ENCODE measurements at regions not wholly inside any gene's neighbourhood (a gene's known extent, or its start where the extent isn't known, plus 50 kb on each side); places are given as distances from the start of the nearest gene placed in this dataset.

DNA sequence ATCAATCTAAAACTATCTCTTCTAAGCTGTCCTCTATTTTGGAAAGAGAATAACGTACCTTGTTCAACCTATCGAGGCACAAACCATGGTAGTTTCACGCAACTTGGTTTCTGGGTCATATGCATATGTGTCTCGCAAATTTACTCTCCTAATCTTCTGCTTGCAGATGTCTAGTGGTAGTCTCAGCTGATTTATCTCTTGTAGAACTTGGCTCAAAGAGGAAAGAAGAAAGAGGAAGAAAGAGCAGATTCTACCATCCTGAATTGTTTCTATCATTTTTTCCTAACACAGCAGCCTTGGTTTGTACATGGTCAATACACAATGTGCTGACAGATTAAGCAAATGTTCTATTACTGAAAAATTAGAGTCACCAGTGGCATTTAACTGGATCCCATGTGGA, 282.3 kb downstream of the SPRY2 start:
- ATAC-seq (ENCODE audit: low read depth), result no peak
- no peaks in the 10 kb centered on the region for H3K27me3 Mint-ChIP-seq
- H3K36me3 Mint-ChIP-seq (ENCODE audit: low read depth), result no peaks in the 10 kb centered on the region
- no peaks in the 10 kb centered on the region for H3K4me1 Mint-ChIP-seq
- no peak overlapping the region for H3K4me3 Mint-ChIP-seq
- TF ChIP-seq, protein P1, sequence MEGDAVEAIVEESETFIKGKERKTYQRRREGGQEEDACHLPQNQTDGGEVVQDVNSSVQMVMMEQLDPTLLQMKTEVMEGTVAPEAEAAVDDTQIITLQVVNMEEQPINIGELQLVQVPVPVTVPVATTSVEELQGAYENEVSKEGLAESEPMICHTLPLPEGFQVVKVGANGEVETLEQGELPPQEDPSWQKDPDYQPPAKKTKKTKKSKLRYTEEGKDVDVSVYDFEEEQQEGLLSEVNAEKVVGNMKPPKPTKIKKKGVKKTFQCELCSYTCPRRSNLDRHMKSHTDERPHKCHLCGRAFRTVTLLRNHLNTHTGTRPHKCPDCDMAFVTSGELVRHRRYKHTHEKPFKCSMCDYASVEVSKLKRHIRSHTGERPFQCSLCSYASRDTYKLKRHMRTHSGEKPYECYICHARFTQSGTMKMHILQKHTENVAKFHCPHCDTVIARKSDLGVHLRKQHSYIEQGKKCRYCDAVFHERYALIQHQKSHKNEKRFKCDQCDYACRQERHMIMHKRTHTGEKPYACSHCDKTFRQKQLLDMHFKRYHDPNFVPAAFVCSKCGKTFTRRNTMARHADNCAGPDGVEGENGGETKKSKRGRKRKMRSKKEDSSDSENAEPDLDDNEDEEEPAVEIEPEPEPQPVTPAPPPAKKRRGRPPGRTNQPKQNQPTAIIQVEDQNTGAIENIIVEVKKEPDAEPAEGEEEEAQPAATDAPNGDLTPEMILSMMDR (IDR thresholded peaks at IDR 0.05), result no peak
- no peaks in the 10 kb centered on the region for H3K9me3 Mint-ChIP-seq
- DNase-seq, result no peak
- ChIA-PET POLR2A (no interaction called here), CTCF (no interaction called here)
- intact Hi-C loops (cut with micrococcal nuclease), result no loop called here
- no peak overlapping the region for H3K27ac Mint-ChIP-seq

DNA sequence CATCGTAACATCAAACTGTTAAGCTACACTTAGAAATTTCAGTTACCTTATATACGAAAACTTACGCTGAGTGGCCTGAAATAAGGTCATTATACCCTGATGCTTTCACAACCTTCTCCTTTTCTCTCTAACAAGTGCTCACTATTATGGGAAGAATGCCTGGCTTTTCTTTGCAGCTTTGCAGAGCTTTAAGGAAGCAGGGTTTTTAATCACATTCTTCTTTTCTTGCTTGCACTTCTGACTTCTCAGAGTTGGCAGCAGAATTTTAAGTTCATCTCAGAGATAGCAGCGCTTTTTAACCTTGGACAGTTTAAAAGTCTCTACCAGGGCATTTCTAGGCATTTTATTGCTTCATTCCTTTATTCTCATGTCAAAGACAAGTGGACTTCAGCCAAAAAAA, 285.1 kb downstream of the SPRY2 start:
- CTCF ChIA-PET, result no interaction called here
- H3K4me1 Mint-ChIP-seq, result peaks cover 2% of the 10 kb centered on the region
- no peak for DNase-seq
- no peak overlapping the region for H3K27ac Mint-ChIP-seq
- no peak for ATAC-seq (ENCODE audit: low read depth)
- H3K27me3 Mint-ChIP-seq, result no peaks in the 10 kb centered on the region
- H3K4me3 Mint-ChIP-seq, result no peak overlapping the region
- no peaks in the 10 kb centered on the region for H3K36me3 Mint-ChIP-seq (ENCODE audit: low read depth)
- POLR2A ChIA-PET, result no interaction called here
- H3K9me3 Mint-ChIP-seq, result no peaks in the 10 kb centered on the region
- TF ChIP-seq, protein P1 (IDR thresholded peaks at IDR 0.05), result no peak
- intact Hi-C loops (cut with micrococcal nuclease), result no loop called here

DNA sequence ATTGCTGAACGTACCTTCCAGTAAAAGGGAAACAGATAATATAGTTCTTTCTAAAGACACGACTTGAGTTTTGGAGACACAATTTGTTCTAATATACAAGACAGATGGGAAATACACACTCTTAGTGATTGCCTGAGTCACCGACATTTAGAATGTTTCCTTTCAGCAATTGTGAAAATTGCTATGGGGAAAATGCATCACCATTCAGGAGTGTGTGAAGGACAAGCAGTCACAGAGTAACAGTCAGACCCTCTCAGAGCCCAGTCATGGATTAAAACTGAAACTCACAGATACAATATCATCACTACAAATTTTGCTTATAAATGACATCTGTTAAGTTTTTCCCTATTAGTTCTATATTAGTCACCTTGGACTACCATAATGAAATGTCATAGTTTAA, 286.1 kb downstream of the SPRY2 start:
- no peaks in the 10 kb centered on the region for H3K9me3 Mint-ChIP-seq
- no peaks in the 10 kb centered on the region for H3K36me3 Mint-ChIP-seq (ENCODE audit: low read depth)
- ChIA-PET CTCF (no interaction called here), POLR2A (no interaction called here)
- no peak overlapping the region for H3K4me3 Mint-ChIP-seq
- TF ChIP-seq, protein P1 (IDR thresholded peaks at IDR 0.05), result no peak
- intact Hi-C loops (cut with micrococcal nuclease), result no loop called here
- no peak overlapping the region for H3K27ac Mint-ChIP-seq
- ATAC-seq (ENCODE audit: low read depth), result no peak
- no peak for DNase-seq
- no peaks in the 10 kb centered on the region for H3K27me3 Mint-ChIP-seq
- H3K4me1 Mint-ChIP-seq, result peaks cover 9% of the 10 kb centered on the region

DNA sequence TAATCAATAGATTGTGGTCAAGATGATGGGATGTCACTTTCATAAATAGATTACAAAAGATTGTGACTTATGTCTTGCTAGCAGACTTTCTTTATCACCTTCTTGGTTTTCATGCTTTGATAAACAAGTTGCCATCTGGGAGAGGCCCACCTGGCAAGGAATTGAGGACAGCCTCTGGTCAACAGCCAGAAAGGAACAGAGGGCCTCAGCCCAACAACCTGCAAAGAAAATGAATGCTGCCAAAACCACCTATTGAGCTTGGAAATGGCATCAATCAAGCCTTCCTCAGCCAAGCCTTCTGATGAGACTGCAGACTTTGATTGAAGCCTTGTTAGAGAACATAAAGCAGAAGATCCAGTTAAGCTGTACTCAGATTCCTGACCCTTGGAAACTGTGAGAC, 288.6 kb downstream of the SPRY2 start:
- intact Hi-C loops (cut with micrococcal nuclease), result no loop called here
- Mint-ChIP-seq H3K27ac (no peak overlapping the region), H3K4me3 (no peak overlapping the region), H3K9me3 (no peaks in the 10 kb centered on the region), H3K27me3 (no peaks in the 10 kb centered on the region), H3K36me3 (ENCODE audit: low read depth) (no peaks in the 10 kb centered on the region), H3K4me1 (peaks cover 24% of the 10 kb centered on the region)
- TF ChIP-seq, protein P1 (IDR thresholded peaks at IDR 0.05), result no peak
- POLR2A ChIA-PET, result no interaction called here
- ATAC-seq (ENCODE audit: low read depth), result no peak
- DNase-seq, result no peak
- CTCF ChIA-PET, result no interaction called here

DNA sequence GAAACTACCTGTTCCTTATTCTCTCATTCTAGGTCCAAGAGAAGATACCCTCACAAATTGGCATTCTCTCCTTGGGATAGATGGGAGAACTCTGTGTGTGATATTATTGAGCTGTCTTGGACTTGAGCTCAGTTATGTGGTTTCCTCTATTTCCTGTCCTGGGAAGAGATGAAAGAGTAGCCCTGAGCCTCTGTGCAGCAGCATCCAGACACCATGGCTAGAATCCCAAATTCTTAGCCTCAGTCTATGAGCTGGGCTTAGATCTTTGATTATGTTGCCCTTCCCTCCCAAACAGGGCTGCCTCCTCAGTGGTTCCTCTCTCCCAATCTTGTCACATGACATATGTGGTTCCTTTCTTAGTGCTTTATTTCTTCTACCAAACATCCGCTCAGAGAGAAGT, 290.7 kb downstream of the SPRY2 start:
- POLR2A ChIA-PET, result no interaction called here
- intact Hi-C loops (cut with micrococcal nuclease), result no loop called here
- no peak for ATAC-seq (ENCODE audit: low read depth)
- Mint-ChIP-seq H3K27ac (no peak overlapping the region), H3K36me3 (ENCODE audit: low read depth) (no peaks in the 10 kb centered on the region), H3K4me3 (no peak overlapping the region), H3K27me3 (no peaks in the 10 kb centered on the region), H3K9me3 (no peaks in the 10 kb centered on the region), H3K4me1 (peaks cover 24% of the 10 kb centered on the region)
- CTCF ChIA-PET, result interaction anchor here (1.2 kb wide), 1 partner anchor 35 kb away, joined by 3 read pairs; no protein-coding TSS in a partner anchor
- TF ChIP-seq, protein P1 (IDR thresholded peaks at IDR 0.05), result no peak
- DNase-seq, result no peak
